ENCODE measurements at regions not wholly inside any gene's neighbourhood (a gene's known extent, or its start where the extent isn't known, plus 50 kb on each side); places are given as distances from the start of the nearest gene placed in this dataset.
"Not testable (repeated sequence)": the region's sequence is repeated elsewhere in the genome, so short reads cannot be mapped to it uniquely, and the experiment has no call there.

DNA sequence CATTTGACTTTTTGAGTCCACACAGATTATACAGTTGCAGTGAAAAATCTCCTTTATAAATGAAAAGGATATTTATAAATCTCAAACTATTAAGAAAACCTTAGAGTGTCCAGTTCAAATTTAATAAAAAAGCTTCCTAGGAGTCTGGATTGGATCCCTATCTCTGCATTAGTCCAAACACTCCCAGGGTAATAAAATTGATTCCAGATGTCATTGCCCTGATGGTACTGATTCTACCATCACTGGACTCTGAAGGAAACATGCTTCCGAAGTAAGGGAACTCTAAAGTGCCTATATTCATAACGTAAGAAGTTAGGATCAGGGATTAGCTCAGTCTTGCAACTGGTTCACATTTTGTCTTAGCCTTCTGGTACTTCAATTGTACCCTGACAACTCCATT is 1325.1 kb upstream of the MAP3K7 start:
- DNase-seq (ENCODE audit: low read depth in 3 of 3), result no peak

DNA sequence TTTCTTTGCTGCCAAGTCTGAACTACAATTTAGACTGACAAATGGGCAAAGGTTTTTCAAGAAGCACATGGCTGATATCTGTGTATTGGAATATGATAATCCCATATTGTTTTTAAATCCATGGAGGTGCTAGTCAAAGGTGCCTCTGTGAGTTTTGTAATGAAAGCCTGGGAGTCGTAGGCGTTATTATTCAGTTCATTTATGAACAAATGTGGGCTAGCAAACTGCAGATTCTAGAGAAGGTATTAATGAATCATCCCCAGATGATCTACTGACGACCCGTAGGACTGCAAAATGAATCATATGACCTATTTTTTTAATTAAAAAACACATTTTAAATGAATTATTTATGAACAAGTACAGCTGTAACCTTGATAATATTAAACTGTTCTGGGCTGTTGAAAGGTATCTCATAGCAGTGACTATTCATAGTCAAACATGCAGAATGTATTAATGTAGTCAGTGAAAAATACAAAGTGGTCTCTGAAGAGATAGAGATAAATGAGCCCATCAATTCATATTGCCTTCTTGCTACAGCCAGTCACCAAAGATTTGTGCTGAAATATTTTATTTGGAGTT is 1317.8 kb upstream of the MAP3K7 start:
- DNase-seq (ENCODE audit: low read depth in 3 of 3), result no peak

DNA sequence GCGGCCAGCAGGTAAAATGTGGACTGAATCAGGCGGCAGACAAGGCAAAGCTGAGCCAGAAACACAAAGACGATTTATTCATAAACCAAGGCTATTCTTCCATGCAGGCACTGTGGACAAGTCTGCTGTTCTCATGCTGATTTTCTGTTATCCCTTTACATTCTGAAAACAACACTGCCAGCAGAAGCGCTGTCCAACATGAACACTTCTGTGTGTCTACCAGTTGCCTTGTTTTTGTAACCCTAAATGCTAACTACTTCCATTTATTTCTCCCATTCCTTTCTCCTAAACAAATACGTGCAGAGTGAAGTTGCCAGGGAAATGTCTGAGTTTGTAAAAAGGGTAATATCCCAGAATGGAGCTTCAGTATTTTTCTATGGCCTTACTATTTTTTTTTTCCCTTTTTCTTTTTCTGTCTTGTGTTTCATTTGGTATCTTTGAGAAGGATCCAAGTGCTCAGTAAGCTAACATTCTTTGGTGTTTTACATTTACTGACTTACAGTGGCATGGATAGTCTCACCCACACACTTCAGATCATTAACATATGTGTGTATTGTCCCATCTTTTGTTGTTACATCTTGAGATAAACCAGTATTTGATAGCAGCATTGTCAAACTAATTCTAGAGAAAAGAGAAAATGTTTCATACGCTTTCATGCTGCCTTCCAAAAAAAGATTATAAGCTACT is 1308.9 kb upstream of the MAP3K7 start:
- DNase-seq (ENCODE audit: low read depth in 3 of 3), result no peak

DNA sequence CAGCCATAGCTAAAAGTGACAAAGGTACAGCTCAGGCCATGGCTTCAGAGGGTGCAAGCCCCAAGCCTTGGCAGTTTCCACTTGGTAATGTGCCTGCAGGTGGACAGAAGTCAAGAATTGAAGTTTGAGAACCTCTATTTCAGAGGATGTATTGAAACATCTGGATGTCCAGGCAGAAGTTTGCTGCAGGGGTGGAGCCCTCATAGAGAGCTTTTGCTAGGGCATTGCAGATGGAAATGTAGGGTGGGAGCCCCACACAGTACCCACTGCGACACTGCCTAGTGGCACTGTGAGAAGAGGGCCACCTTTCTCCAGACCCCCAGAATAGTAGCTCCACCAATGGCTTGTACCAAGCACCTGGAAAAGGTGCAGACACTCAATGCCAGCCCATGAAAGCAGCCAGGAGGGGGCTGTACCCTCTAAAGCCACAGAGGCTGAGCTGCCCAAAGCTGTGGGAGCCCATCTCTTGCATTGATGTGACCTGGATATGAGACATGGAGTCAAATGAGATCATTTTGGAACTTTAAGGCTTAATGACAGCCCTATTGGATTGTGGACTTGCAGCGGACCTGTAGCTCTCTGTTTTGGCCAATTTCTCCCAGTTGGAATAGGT is 1299.4 kb upstream of the MAP3K7 start:
- no peak for DNase-seq (ENCODE audit: low read depth in 3 of 3)

DNA sequence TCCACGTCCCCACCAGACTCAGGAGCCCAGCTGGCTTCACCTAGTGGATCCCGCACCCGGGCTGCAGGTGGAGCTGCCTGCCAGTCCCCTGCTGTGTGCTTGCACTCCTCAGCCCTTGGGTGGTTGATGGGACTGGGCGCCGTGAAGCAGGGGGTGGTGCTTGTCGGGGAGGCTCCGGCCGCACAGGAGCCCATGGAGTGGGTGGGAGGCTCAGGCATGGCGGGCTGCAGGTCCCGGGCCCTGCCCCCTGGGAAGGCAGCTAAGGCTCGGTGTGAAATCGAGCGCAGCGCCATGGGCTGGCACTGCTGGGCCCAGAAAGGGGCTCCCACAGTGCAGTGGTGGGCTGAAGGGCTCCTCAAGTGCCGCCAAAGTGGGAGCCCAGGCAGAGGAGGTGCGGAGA is 1294.9 kb upstream of the MAP3K7 start:
- not testable (repeated sequence) for DNase-seq (ENCODE audit: low read depth in 3 of 3)

DNA sequence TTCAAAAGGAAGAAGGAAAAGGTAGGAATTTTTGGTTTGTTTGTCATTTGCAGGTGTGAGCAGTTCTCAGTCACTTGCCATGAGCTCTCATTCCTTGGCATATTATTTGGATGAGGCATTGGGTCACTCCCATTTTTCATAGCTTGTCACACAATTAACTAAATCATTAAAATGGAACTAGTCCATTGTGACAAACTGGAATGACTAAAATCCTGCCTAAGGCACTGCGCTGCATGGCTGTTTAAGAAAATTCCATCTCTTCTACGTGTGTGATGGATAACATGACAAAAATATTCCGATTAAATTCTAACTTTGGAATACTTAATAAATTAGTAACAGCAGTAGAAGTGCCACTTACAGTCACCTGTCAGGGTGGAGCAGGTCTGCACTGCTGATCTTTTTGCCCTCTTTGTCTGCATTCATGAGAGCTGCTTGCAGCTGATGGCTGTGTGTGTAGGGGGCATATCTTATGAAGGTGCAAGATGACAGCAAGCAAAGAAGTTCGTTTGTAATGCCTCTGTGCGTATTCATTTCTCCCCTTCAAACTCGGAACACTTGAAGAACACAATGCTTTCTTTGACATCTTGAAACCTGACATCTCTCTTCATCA is 1292.6 kb upstream of the MAP3K7 start:
- no peak for DNase-seq (ENCODE audit: low read depth in 3 of 3)

DNA sequence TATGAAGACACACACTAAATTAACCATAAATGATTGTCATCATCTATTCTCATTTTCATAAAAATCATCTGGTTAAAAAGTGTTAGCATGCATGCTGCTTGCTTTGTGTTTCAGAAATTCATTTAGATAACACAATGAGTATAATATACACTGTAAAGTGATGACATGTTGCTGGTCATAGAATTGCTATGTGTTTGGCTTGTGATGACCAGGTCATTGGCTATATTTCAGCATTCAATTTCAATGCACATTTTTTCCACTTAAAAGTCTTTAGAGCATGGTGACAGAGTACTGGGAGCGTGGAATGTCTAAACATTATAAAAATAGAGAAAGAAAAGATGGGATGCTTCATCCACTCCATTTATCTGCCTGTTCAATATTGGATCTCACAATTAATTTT is 1291.1 kb upstream of the MAP3K7 start:
- no peak for DNase-seq (ENCODE audit: low read depth in 3 of 3)

DNA sequence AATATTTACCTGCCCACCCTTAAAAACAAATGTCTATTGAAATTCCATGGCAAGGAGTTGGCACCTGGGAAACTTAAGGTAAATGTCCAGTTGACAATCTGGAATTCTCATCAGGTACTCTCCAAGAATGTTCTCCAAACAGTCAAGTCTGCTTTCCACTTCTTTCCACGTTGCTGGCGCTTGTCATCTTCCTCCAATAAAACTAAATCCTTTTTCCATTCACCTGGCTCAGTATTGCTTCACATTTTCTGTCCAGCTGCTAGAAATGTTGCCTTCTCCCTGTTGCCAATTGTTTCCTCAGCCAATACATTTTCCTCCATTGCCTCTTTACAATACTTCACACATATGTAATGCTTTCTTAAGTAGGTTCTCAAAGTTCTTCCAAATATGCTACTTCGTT is 1288.1 kb upstream of the MAP3K7 start:
- DNase-seq (ENCODE audit: low read depth in 3 of 3), result no peak

DNA sequence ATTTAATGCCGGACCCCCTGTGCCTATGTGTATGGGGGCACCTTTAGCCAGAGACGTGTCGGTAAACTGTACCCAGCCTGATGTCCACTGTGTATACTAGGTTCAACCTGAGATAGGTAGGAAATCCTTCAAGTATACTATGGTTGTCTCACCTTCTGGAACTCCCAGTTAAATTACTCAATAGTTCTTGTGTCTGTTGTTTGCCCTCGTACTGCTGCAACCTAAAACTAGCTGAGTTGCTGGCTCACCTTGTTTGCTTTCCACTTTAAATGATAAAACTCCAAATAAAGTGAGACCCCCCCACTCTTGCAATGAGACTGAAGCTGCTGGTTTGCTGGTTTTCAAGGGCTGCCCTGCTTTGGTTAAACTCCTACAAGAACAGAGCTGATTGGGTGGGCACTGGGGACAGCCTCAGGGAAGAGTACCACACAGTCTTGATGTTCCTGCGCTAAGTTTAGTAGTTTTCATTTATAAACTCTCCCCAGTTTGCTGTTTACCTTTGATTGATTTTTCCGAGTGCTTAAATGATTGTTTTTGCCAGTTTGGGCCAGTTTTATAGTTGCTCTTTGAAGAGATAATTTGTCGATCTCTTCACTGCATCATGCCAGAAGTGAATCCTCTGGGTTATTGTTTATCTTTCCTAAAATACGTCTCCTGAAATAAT is 1281.8 kb upstream of the MAP3K7 start:
- DNase-seq (ENCODE audit: low read depth in 3 of 3), result no peak

DNA sequence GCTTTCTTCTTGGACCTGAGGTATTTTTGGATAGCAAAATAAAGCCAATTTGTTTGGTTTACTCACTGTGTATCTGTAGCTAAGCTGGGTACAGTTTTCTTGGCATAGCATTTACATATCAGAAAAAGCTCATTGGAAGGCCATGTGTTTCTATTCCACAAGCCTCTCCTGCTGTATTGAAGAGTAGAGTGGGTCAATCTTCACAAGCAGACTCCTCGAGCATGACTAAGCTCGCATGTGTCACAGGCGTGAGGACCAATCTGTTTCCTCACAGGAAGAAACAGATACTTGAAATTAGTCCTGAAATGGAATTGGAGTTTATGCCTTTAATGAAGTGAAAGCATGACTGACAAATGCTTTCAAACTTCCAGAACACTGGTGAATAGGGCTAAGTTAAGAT is 1279.0 kb upstream of the MAP3K7 start:
- DNase-seq (ENCODE audit: low read depth in 3 of 3), result no peak

DNA sequence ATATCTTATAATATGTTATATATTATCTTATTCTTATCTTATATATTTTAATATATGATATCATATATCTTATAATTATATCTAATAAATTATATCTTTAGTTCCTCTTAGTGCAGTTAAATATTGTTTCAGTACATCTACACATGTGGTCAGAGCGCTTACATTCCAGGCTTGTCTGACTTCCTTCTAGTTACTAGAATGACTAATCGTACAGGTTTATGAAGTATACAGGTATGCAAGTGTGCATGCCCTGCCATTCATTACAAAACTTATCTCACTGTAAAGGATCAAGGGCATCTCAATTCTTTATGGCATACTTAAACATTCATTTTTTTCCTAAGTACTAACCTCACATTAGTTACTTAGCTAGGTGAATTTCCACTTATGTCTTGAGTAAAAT is 1278.0 kb upstream of the MAP3K7 start:
- DNase-seq (ENCODE audit: low read depth in 3 of 3), result no peak

DNA sequence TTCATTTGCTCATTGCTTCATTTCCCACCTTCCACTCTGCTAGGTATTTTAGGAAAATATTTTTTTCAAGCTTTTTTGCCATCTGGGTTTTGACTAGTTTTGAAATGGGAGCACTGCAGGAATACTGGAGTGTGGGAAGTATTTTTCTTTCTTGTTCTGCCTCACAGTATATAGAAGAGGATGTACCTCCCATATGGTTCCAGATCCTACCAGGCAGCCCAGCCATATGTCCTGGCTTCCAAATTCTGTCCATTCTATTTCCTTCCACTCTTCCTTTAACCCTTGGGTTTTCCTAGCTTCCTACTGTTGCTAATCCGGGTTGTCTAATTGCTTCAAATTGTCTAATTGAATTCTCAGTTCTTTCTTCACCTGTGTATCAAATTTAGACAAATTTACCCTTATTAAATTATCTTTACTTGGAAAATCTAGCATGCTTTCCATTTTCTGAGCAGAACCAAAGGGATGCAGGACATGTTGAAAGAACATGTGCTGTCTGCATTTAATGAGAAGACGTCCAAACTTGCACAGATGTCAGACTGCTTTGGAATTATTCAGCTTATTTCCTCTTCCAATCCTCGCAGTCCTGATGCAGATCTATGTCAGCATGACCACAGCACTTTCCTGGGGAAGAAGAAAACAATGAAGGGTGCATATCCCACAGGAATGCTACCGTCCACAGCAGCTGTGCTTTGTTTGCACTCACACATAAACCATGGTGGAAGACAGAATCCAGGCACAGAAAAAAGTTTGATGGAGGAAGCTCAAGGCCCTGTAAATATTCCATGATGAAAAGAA is 1273.9 kb upstream of the MAP3K7 start:
- no peak for DNase-seq (ENCODE audit: low read depth in 3 of 3)

DNA sequence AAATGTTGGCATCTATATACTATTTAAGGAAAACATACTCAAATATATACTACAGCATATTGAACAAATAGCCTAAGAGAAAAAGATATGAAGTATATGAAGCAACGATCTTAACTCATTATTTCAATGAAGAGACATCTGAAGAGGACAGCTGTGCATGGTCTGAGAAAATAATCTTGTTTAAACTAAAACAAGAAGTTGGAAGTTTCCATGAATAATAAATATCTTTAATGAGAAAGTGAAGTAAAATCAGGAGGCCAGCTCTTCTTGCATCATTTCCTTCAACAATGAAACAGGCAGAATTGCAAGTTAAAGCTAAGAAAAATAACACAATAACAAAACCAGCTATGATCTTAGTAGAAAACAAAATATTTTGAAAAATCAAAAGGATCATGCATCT is 1265.4 kb upstream of the MAP3K7 start:
- no peak for DNase-seq (ENCODE audit: low read depth in 3 of 3)

DNA sequence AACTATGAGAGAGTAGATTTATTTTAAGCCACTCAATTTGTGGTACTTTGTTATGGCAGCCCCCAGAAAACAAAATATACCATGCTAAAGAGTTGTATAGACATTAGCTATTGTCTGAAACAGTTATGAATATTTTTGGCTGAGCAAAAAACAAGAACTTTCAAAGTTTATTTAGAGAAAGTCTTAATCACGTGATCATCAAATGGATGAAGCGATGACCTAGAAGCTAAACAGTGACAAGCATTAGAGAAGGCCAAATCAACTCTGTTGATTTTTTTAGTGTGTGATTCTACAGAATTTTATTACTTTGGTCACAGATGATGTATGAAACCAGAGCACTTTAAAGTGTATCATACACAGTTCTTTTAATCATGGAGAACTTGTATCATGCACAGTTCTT is 1247.9 kb upstream of the MAP3K7 start:
- DNase-seq (ENCODE audit: low read depth in 3 of 3), result no peak

DNA sequence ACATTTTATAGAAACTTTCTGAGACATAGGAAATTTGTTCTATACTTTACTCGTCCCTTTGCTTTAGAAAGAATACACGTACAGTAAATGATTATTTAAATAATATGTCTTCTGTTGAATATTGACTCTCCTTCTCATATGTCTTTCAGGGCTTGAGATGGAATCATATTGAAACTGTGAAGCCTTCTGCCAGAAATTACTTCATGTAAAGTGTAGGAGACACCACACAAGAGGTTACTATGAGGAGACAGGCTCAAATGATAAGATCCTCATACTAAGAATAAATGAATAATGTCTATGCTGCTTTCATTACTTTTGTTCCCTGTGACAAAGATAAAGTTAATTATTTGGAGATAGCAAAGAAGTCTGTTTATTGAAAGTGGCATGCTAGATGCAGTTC is 1240.3 kb upstream of the MAP3K7 start:
- DNase-seq (ENCODE audit: low read depth in 3 of 3), result no peak

DNA sequence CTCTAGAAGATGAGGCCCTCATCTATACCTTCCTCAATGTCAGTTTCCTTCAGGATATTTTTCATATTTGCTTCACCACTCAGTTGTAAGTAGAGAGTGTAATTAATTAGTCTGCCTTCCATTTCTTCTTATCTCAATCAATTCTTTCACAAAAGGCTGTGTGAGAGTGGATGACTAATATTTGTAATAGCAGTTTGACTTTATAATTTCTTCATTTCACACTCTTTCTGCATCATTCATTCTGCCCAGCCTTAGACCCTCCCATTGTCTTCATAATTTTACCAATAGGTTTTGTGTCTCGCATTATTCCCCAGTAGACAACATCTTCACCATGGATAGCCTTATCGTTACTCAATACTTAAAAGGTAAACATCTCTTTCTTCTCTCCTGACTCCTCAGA is 1239.3 kb upstream of the MAP3K7 start:
- DNase-seq (ENCODE audit: low read depth in 3 of 3), result no peak

DNA sequence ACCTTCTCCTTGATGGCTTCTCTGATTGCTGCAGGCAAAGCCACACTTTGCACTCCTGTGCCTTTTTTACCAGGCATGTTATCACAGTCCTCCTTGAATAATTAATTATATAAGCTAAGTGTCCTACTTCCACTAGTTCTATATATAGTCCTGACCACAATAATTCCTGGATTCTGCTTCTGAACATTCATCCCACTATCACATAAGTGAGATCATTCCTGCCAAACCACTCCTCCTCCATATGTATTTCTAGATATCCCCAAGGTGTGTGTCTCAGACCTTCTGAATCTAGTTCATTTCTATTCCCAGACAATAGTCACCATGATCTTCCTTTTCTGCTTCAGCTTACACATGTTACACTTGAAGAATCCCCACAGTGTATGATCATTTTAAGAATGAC is 1237.5 kb upstream of the MAP3K7 start:
- DNase-seq (ENCODE audit: low read depth in 3 of 3), result no peak

DNA sequence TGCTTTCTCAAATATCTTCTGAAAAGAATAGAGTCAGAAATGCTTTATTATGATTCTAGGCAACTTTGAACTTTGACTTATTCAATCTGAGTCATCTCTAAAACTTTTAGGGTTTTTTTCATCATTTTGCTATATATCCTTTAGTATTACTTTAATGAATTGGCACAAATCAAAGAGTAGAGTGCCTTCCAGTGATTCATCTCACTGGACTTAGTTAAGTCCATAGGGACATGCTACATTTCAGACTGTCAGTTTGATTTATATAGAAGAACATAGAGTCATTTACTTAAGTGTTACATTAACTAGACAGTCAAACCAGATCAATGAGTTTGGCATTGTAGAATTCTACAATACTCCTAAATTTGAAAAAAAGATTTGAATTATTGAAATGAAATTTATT is 1235.7 kb upstream of the MAP3K7 start:
- no peak for DNase-seq (ENCODE audit: low read depth in 3 of 3)

DNA sequence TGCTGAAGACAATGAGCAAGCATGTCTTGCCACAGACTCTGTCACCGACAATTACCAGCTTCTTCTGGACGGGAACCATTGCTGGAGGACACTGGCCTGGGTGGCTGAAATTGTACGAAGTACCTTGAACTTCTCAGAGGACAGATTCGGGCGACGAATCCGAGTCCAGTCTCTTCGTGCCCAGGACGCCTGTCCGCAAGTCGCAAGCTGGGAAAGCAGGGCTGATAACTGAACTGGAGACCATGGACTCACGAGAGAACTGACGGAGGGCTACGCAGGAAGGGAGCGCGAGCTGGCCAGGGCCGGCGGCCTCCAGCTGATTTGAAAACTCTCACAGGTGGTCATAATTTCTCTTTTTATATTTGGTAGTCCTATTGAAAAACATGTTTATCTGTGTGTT is 1229.5 kb upstream of the MAP3K7 start:
- no peak for DNase-seq (ENCODE audit: low read depth in 3 of 3)

DNA sequence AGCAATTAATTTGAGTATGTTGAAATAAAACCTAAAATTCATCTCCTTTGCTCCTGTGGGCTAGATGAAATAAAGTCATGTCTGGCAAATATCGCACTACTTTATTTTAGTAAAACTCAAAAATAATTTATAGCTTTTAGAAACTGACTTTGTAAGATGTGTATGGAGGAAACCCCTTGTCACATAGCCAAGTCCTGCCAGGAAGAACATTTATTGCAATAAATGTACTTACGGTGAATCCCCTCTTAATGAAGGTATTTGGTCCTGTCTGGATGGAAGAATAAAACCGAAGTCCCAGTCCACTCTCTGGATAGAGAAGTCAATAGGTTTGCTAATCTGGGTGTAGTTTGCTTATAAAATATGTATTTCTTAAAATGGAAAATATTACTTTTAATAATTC is 1226.8 kb upstream of the MAP3K7 start:
- DNase-seq (ENCODE audit: low read depth in 3 of 3), result no peak

DNA sequence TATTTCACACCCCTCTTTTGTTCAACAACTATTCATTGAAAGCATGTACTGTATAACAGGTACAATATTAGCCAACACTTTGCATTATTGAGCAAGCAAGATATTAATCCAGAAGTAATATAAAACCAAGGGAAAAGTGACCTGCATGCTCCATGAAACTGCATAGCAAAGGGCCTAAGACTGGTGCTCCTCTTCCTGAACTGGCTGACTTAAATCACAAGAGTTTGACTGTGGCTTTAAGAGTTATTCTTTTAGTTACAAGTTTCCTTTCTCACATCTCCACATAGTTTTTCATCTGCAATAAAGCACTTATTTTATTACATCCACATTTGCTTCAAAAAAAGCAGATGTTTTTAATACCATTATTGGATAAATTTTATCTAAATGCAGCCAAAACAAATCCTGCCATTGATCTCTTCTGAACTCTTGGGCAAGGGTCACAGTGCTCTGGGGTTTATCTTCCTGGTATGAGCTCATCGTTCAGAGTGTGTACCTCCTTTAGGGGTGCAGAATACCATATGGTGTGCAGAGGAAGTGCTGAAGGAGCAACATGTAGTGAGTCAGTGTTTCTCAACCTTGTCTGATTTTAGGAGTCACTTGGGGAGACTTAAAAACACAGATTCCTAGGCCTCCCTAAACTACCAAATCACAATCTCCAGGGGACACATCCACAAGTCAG is 1225.9 kb upstream of the MAP3K7 start:
- no peak for DNase-seq (ENCODE audit: low read depth in 3 of 3)

Measured in stimulated activated CD4-positive, alpha-beta T cell treated with anti-CD3 and anti-CD28 coated beads, TNF-alpha, amount 100 ng/mL, for 24 hours (primary cell).